ENCODE measurements at regions not wholly inside any gene's neighbourhood (a gene's known extent, or its start where the extent isn't known, plus 50 kb on each side); places are given as distances from the start of the nearest gene placed in this dataset.

DNA sequence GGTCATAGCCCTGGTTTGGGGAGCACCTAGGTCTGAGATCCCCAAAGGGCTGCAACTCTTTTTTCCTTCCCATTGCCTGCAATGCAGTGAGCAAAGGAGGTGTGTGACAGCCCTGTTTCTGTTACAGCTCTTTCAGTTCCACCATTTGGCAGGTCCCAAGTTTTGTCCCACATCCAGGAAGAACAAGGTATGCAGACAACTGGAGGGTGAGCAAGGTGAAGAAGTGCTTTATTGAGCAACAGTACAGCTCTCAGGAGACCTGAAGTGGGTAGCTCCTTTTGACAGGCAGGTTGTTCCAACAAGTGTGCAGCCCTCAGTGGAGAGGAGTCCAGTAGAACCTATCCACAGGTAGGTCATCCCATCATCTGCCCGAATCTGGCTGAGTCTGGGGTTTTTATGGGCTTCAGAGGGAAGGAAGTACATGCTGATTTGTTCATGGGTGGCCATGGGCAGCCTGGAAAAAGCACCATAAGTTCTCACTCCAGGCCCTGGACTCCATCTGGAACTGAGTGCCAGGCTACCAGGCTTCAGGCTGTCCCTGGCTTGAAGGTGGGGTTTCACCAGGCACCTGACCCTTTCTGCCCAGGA is 62.8 kb upstream of the NAV3 start:
- Histone ChIP-seq H3K4me1 (no peaks in the 10 kb centered on the region), H3K27me3 (no peaks in the 10 kb centered on the region), H3K9me3 (no peaks in the 10 kb centered on the region), H3K4me3 (replicated peaks in 1 of 3) (no peak overlapping the region), H3K27ac (no peak overlapping the region), H3K36me3 (no peaks in the 10 kb centered on the region)
- TF ChIP-seq, protein P1, sequence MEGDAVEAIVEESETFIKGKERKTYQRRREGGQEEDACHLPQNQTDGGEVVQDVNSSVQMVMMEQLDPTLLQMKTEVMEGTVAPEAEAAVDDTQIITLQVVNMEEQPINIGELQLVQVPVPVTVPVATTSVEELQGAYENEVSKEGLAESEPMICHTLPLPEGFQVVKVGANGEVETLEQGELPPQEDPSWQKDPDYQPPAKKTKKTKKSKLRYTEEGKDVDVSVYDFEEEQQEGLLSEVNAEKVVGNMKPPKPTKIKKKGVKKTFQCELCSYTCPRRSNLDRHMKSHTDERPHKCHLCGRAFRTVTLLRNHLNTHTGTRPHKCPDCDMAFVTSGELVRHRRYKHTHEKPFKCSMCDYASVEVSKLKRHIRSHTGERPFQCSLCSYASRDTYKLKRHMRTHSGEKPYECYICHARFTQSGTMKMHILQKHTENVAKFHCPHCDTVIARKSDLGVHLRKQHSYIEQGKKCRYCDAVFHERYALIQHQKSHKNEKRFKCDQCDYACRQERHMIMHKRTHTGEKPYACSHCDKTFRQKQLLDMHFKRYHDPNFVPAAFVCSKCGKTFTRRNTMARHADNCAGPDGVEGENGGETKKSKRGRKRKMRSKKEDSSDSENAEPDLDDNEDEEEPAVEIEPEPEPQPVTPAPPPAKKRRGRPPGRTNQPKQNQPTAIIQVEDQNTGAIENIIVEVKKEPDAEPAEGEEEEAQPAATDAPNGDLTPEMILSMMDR (IDR thresholded peaks at IDR 0.05) = no peak
- TF ChIP-seq POLR2A (IDR thresholded peaks at IDR 0.05) = no peak
- intact Hi-C loops (cut with DNase I) = no loop called here
- 67 to 100% methylated on average over 1 of the region's 1 CpG for WGBS, 2 donors
- no peak for DNase-seq

DNA sequence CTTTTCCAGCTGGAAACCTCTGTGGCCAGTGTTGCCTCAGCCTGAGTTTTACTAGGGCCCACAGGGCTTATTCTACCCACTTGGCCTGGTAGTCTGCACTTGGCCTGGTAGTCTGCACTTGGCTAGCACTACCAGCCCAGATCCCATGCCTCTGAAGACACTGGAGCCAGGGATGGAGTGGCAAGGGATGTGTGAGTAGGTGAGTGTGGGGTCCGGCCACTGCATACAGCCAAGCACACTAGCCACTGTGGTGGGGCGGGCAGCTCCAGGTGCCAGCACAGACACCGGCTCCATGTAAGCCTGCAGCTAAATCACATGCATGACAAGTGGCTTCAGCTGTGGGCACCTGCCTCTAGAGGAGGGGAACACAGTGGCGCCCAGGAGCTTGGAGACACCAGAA is 63.4 kb upstream of the NAV3 start:
- no peaks in the 10 kb centered on the region for H3K9me3 ChIP-seq
- intact Hi-C loops (cut with DNase I) = no loop called here
- H3K4me1 ChIP-seq = no peaks in the 10 kb centered on the region
- no peaks in the 10 kb centered on the region for H3K27me3 ChIP-seq
- no peak overlapping the region for H3K27ac ChIP-seq
- DNase-seq = no peak
- H3K4me3 ChIP-seq (replicated peaks in 1 of 3) = no peak overlapping the region
- WGBS, 2 donors = 89 to 100% methylated on average over 3 of the region's 4 CpGs
- TF ChIP-seq, protein P1 (IDR thresholded peaks at IDR 0.05) = no peak
- TF ChIP-seq POLR2A (IDR thresholded peaks at IDR 0.05) = no peak
- H3K36me3 ChIP-seq = no peaks in the 10 kb centered on the region

DNA sequence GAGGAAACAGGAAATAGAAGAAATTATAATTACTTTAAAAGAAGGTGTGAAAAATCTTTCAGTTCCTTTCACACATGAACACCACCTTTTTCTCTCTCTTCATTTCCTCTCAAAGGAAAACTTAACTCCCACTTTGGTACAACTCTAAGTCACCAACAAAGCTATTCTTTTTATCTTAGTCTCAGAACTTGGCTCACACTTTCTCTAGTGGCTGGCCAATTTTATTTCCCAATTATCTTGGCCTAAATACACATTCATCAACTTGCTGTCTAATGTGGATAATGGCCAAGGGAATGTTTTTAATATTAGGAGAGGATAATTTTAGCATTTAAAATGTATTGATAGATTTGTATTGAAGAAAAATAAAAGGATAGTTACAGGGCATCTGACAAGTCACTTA is 64.5 kb upstream of the NAV3 start:
- no peak for DNase-seq
- TF ChIP-seq, protein P1 (IDR thresholded peaks at IDR 0.05) = no peak
- TF ChIP-seq POLR2A (IDR thresholded peaks at IDR 0.05) = no peak
- no peaks in the 10 kb centered on the region for H3K4me1 ChIP-seq
- no peak overlapping the region for H3K4me3 ChIP-seq (replicated peaks in 1 of 3)
- H3K27me3 ChIP-seq = no peaks in the 10 kb centered on the region
- no peak overlapping the region for H3K27ac ChIP-seq
- no peaks in the 10 kb centered on the region for H3K36me3 ChIP-seq
- intact Hi-C loops (cut with DNase I) = no loop called here
- H3K9me3 ChIP-seq = no peaks in the 10 kb centered on the region

DNA sequence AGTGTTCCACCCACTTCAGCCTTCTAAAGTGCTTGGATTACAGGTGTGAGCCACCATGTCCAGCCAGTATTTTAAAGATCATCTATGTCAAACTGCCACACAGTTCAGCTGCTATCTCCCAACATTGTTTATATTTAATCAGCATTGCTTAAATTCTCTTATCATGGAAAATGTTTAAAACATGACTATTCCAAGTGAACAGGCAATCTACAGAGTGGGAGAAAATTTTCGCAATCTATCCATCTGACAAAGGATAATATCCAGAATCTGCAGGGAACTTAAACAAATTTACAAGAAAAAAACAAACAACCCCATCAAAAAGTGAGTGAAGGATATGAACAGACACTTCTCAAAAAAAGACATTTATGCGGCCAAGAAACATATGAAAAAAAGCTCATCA is 69.4 kb upstream of the NAV3 start:
- no peaks in the 10 kb centered on the region for H3K27me3 ChIP-seq
- H3K36me3 ChIP-seq = no peaks in the 10 kb centered on the region
- no peak overlapping the region for H3K4me3 ChIP-seq (replicated peaks in 1 of 3)
- TF ChIP-seq POLR2A (IDR thresholded peaks at IDR 0.05) = no peak
- TF ChIP-seq, protein P1 (IDR thresholded peaks at IDR 0.05) = no peak
- H3K9me3 ChIP-seq = no peaks in the 10 kb centered on the region
- intact Hi-C loops (cut with DNase I) = no loop called here
- H3K4me1 ChIP-seq = no peaks in the 10 kb centered on the region
- no peak overlapping the region for H3K27ac ChIP-seq
- no peak for DNase-seq
- 95 to 97% methylated on average over 2 of the region's 2 CpGs for WGBS, 2 donors

DNA sequence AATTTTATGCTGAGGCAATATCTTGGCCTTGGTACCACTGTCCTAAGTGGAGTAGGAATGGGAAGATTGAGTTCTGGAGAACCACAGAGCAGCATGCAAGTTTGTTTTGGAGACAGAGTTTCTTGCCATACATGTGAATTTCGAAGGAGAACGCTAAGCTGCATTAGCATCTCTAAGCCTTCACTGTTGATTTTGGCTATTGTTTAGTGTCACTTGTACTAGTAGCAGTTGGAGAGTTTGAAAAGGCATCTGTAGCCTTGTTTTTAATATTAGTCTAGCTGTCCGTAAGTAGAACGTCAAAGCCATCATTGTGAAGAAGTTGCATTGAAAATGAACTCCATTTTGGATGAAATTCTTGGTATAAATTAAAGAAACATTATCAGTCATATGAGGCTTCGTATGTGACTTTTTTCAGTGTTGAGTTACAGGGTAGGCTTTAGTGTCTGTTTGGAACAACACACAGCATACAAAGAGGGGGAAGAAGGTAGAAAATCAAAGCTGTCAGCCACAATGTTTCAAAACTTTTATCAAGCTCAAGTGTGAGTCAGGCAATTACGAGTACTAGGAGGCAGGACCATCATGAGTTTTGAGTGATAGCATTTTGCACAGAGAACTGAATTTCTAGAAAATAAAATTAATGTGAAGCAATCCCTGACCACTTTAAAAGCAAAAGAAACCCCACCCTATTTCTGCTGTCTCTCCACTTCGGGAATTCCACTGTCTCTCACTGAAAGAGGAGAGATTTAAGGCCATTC is 70.2 kb upstream of the NAV3 start:
- no peak overlapping the region for H3K4me3 ChIP-seq (replicated peaks in 1 of 3)
- H3K36me3 ChIP-seq = no peaks in the 10 kb centered on the region
- TF ChIP-seq POLR2A (IDR thresholded peaks at IDR 0.05) = no peak
- TF ChIP-seq, protein P1 (IDR thresholded peaks at IDR 0.05) = no peak
- no peak for DNase-seq
- no peaks in the 10 kb centered on the region for H3K27me3 ChIP-seq
- 59 to 71% methylated on average over 7 of the region's 7 CpGs for WGBS, 2 donors
- no peaks in the 10 kb centered on the region for H3K4me1 ChIP-seq
- intact Hi-C loops (cut with DNase I) = no loop called here
- H3K9me3 ChIP-seq = no peaks in the 10 kb centered on the region
- H3K27ac ChIP-seq = no peak overlapping the region

Data from thyroid gland (tissue), 4 donors.